Right lobe of liver (tissue), 6 donors: ENCODE measurements at regions not wholly inside any gene's neighbourhood (a gene's known extent, or its start where the extent isn't known, plus 50 kb on each side); places are given as distances from the start of the nearest gene placed in this dataset.
"Not testable (repeated sequence)": the region's sequence is repeated elsewhere in the genome, so short reads cannot be mapped to it uniquely, and the experiment has no call there.

Source experiments
- ATAC-seq, 4 donors: fragments of 200-7000 bp; cut with Tn5 transposase; one replicate each; pipeline ENCODE4 v1.9.1; 2020; ENCODE audit warnings: mild to moderate bottlenecking in 4 of 4, moderate library complexity in 4 of 4
- DNase-seq, 3 donors: peaks; one replicate each; pipeline ENCODE4 v3.0.0-alpha.2; 2020
- H3K27ac ChIP-seq, 3 donors: fragments of 200-600 bp; one replicate each; pipeline ENCODE4 v1.8.0; 2022
- H3K27me3 ChIP-seq, 2 donors: fragments of 200-600 bp; one replicate each; pipeline ENCODE4 v1.8.0; 2022
- H3K36me3 ChIP-seq, 4 donors: fragments of 200-600 bp; sonication (generic) in 1 of 4; one replicate each; pipeline versions ENCODE4 v1.5.1 to v1.8.0; 2017 to 2022; ENCODE audit warnings: control low read depth in 1 of 4
- H3K4me1 ChIP-seq, 4 donors: fragments of 200-600 bp; sonication (generic) in 1 of 4; one replicate each; pipeline versions ENCODE4 v1.5.1 to v1.8.0; 2017 to 2022; ENCODE audit warnings: control low read depth in 1 of 4
- H3K4me3 ChIP-seq, 3 donors: fragments of 200-600 bp; one replicate each; pipeline ENCODE4 v1.8.0; 2022
- H3K9me3 ChIP-seq, 4 donors: fragments of 200-600 bp; sonication (generic) in 1 of 4; one replicate each; pipeline versions ENCODE4 v1.5.1 to v1.8.0; 2017 to 2022; ENCODE audit warnings: control low read depth in 1 of 4
- CTCF ChIP-seq, 4 donors: fragments of 200-600 bp in 3 of 4; fragments of 450-650 bp in 1 of 4; IDR thresholded peaks; one replicate each; pipeline versions ENCODE4 v1.5.1 to v1.8.0; 2016 to 2022; ENCODE audit warnings: antibody characterized with exemption in 4 of 4, mild to moderate bottlenecking in 2 of 4
- POLR2A ChIP-seq: fragments of 450-650 bp; IDR thresholded peaks from one replicate; pipeline ENCODE4 v1.6.1; 2017; ENCODE audit warnings: antibody characterized with exemption, mild to moderate bottlenecking
- WGBS: methylation state at CpG from one replicate; pipeline ENCODE4 v1.1.6; 2018; ENCODE audit warnings: low coverage, low lambda C conversion rate; ENCODE audit not compliant: insufficient coverage; ENCODE audit errors: missing lambda C conversion rate; 5-methylcytosine and 5-hydroxymethylcytosine counted together
- intact Hi-C, 2 donors: fragments of 100-400 bp; cut with DNase I; formaldehyde crosslinking; loops; one replicate each; pipeline versions ENCODE4 v1.11.2 to v1.14.1; 2022
- donor health status: DM: no; HTN: yes; CAD: no.
- donor health status: DM: no; HTN: no; CAD: no.
- donor health status: DM: no; HTN: no; CAD: no.
- donor health status: DM: no; HTN: yes; CAD: no.
- donor health status: DM: no; HTN: yes; CAD: no.

GRCh38 chr4:9704551-9705332 is 76.7 kb upstream of the DRD5 start:
- H3K9me3 ChIP-seq, result no peaks in the 10 kb centered on the region
- intact Hi-C loops, result no loop called here
- DNase-seq (no peak), ATAC-seq (no peak)
- H3K27me3 ChIP-seq, result no peaks in the 10 kb centered on the region
- WGBS, result 71% methylated on average over 4 of the region's 13 CpGs
- H3K27ac ChIP-seq, result no peak overlapping the region
- no peaks in the 10 kb centered on the region for H3K36me3 ChIP-seq
- no peak for TF ChIP-seq POLR2A
- no peak for TF ChIP-seq CTCF (IDR thresholded peaks at IDR 0.05)
- H3K4me1 ChIP-seq, result no peaks in the 10 kb centered on the region
- no peak overlapping the region for H3K4me3 ChIP-seq

- intact Hi-C loops, H3K4me3 ChIP-seq, H3K36me3 ChIP-seq, ATAC-seq, DNase-seq, H3K4me1 ChIP-seq, H3K27ac ChIP-seq, H3K9me3 ChIP-seq, H3K27me3 ChIP-seq: not testable (repeated sequence)
- no CpG with 5 or more reads among the region's 10 CpGs for WGBS
Observed at GRCh38 chr4:9707281-9707680, 74.2 kb upstream of the DRD5 start.

- ATAC-seq, H3K9me3 ChIP-seq, H3K4me3 ChIP-seq, H3K36me3 ChIP-seq, intact Hi-C loops, DNase-seq, H3K27ac ChIP-seq, H3K27me3 ChIP-seq, H3K4me1 ChIP-seq: not testable (repeated sequence)
- WGBS, result 83% methylated on average over 1 of the region's 15 CpGs
Observed at GRCh38 chr4:9707936-9708335, 73.5 kb upstream of the DRD5 start.

- no peak for ATAC-seq
- Histone ChIP-seq H3K27ac (no peak overlapping the region), H3K36me3 (no peaks in the 10 kb centered on the region), H3K9me3 (no peaks in the 10 kb centered on the region), H3K4me3 (no peak overlapping the region), H3K27me3 (no peaks in the 10 kb centered on the region), H3K4me1 (no peaks in the 10 kb centered on the region)
- no peak for DNase-seq
- TF ChIP-seq POLR2A (no peak), CTCF (IDR thresholded peaks at IDR 0.05) (no peak)
- intact Hi-C loops, result no loop called here
- WGBS, result 80% methylated on average over 1 of the region's 11 CpGs
Observed at GRCh38 chr4:9709724-9710123, 71.7 kb upstream of the DRD5 start.

GRCh38 chr4:9715271-9715670 is 66.2 kb upstream of the DRD5 start:
- DNase-seq, ATAC-seq, H3K36me3 ChIP-seq, H3K9me3 ChIP-seq, H3K27me3 ChIP-seq, H3K4me3 ChIP-seq, intact Hi-C loops, H3K4me1 ChIP-seq, H3K27ac ChIP-seq: not testable (repeated sequence)
- WGBS, result 60% methylated on average over 2 of the region's 2 CpGs

GRCh38 chr4:9716093-9716492 is 65.3 kb upstream of the DRD5 start:
- Histone ChIP-seq H3K27ac (no peak overlapping the region), H3K27me3 (no peaks in the 10 kb centered on the region), H3K4me3 (no peak overlapping the region), H3K36me3 (no peaks in the 10 kb centered on the region), H3K9me3 (no peaks in the 10 kb centered on the region), H3K4me1 (no peaks in the 10 kb centered on the region)
- DNase-seq, result no peak
- TF ChIP-seq POLR2A, result no peak
- no peak for TF ChIP-seq CTCF (IDR thresholded peaks at IDR 0.05)
- WGBS, result 23% methylated on average over 3 of the region's 3 CpGs
- intact Hi-C loops, result no loop called here
- no peak for ATAC-seq

- 20% methylated on average over 1 of the region's 1 CpG for WGBS
Observed at GRCh38 chr4:9718246-9718939, 63.0 kb upstream of the DRD5 start.

GRCh38 chr4:9722131-9722530 is 59.3 kb upstream of the DRD5 start:
- H3K4me1 ChIP-seq, H3K4me3 ChIP-seq, intact Hi-C loops, H3K36me3 ChIP-seq, H3K9me3 ChIP-seq, ATAC-seq, H3K27ac ChIP-seq, DNase-seq, H3K27me3 ChIP-seq: not testable (repeated sequence)
- 73% methylated on average over 11 of the region's 11 CpGs for WGBS

More at GRCh38 chr4:9718246-9718939, 63.0 kb upstream of the DRD5 start:
- H3K36me3 ChIP-seq, H3K27me3 ChIP-seq, DNase-seq, H3K4me1 ChIP-seq, H3K9me3 ChIP-seq, intact Hi-C loops, H3K27ac ChIP-seq, H3K4me3 ChIP-seq: not testable (repeated sequence)
- ATAC-seq, result peak in 3 of 4 donors; percentile 44 to 77 (median 68)
